ENCODE measurements at regions not wholly inside any gene's neighbourhood (a gene's known extent, or its start where the extent isn't known, plus 50 kb on each side); places are given as distances from the start of the nearest gene placed in this dataset.

- no peak for DNase-seq (ENCODE audit: low spot score)
Observed at GRCh38 chr11:28383456-28383855, 275.3 kb downstream of the METTL15 start.
